ENCODE measurements at regions not wholly inside any gene's neighbourhood (a gene's known extent, or its start where the extent isn't known, plus 50 kb on each side); places are given as distances from the start of the nearest gene placed in this dataset.

DNA sequence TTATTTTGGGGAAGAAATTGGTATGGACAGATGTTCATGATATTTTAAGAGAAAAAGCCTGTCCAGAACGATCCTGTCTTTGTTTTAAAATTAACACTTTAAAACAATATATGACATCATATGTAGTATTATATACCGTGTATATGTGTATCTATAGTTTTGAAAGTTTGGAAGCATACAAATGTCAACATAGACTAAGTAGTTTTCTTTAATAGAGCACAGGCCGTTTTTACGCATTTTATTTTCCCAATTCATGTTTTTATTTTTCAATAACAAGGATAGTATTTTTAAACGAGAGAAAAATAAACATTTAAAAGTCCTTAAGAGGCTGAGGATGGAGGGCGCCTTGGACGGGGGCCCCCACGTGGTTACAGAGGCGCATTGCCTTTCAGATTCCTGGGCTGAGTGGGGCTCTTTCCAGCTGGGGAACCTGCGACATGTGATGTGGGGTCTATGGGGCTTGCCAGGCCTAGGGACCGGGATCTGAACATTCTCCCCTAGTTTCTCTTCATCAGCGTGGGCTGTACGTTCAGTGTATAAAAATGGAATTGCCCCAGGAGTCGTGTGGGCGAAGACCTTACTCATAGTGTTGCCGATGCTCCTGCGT is 127.8 kb upstream of the ZNF746 start (continued):
- TF ChIP-seq, protein P1, sequence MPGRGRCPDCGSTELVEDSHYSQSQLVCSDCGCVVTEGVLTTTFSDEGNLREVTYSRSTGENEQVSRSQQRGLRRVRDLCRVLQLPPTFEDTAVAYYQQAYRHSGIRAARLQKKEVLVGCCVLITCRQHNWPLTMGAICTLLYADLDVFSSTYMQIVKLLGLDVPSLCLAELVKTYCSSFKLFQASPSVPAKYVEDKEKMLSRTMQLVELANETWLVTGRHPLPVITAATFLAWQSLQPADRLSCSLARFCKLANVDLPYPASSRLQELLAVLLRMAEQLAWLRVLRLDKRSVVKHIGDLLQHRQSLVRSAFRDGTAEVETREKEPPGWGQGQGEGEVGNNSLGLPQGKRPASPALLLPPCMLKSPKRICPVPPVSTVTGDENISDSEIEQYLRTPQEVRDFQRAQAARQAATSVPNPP (CRISPR knock-in tag; IDR thresholded peaks at IDR 0.05), result no peak
- TF ChIP-seq ZNF33A (CRISPR knock-in tag; IDR thresholded peaks at IDR 0.05; ENCODE audit: borderline replicate concordance) (0 out of 2 replicates have a peak, but pooled peaks have one; percentile 2), TEAD3 (CRISPR knock-in tag; optimal IDR thresholded peaks at IDR 0.05; ENCODE audit: borderline replicate concordance) (peak; percentile 58), CENPX (CRISPR knock-in tag; IDR thresholded peaks at IDR 0.05) (no peak), ZNF672 (CRISPR knock-in tag; IDR thresholded peaks at IDR 0.05) (no peak), STAG1 (CRISPR knock-in tag; IDR thresholded peaks at IDR 0.05) (peak; percentile 25; the same call in 1 of the 2 replicates), FOSL2 (CRISPR knock-in tag; IDR thresholded peaks at IDR 0.05) (peak; percentile 9; the same call in 1 of the 2 replicates), ZNF12 (CRISPR knock-in tag; IDR thresholded peaks at IDR 0.05) (no peak), ZNF432 (CRISPR knock-in tag; IDR thresholded peaks at IDR 0.05; ENCODE audit: borderline replicate concordance) (no peak), ZNF367 (CRISPR knock-in tag; IDR thresholded peaks at IDR 0.05; ENCODE audit: borderline replicate concordance) (no peak), CBFB (CRISPR knock-in tag; IDR thresholded peaks at IDR 0.05) (no peak), ZNF331 (CRISPR knock-in tag; IDR thresholded peaks at IDR 0.05) (no peak)
- TF ChIP-seq, protein P2, sequence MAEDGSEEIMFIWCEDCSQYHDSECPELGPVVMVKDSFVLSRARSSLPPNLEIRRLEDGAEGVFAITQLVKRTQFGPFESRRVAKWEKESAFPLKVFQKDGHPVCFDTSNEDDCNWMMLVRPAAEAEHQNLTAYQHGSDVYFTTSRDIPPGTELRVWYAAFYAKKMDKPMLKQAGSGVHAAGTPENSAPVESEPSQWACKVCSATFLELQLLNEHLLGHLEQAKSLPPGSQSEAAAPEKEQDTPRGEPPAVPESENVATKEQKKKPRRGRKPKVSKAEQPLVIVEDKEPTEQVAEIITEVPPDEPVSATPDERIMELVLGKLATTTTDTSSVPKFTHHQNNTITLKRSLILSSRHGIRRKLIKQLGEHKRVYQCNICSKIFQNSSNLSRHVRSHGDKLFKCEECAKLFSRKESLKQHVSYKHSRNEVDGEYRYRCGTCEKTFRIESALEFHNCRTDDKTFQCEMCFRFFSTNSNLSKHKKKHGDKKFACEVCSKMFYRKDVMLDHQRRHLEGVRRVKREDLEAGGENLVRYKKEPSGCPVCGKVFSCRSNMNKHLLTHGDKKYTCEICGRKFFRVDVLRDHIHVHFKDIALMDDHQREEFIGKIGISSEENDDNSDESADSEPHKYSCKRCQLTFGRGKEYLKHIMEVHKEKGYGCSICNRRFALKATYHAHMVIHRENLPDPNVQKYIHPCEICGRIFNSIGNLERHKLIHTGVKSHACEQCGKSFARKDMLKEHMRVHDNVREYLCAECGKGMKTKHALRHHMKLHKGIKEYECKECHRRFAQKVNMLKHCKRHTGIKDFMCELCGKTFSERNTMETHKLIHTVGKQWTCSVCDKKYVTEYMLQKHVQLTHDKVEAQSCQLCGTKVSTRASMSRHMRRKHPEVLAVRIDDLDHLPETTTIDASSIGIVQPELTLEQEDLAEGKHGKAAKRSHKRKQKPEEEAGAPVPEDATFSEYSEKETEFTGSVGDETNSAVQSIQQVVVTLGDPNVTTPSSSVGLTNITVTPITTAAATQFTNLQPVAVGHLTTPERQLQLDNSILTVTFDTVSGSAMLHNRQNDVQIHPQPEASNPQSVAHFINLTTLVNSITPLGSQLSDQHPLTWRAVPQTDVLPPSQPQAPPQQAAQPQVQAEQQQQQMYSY (CRISPR knock-in tag; IDR thresholded peaks at IDR 0.05), result no peak
- TF ChIP-seq, protein P3, sequence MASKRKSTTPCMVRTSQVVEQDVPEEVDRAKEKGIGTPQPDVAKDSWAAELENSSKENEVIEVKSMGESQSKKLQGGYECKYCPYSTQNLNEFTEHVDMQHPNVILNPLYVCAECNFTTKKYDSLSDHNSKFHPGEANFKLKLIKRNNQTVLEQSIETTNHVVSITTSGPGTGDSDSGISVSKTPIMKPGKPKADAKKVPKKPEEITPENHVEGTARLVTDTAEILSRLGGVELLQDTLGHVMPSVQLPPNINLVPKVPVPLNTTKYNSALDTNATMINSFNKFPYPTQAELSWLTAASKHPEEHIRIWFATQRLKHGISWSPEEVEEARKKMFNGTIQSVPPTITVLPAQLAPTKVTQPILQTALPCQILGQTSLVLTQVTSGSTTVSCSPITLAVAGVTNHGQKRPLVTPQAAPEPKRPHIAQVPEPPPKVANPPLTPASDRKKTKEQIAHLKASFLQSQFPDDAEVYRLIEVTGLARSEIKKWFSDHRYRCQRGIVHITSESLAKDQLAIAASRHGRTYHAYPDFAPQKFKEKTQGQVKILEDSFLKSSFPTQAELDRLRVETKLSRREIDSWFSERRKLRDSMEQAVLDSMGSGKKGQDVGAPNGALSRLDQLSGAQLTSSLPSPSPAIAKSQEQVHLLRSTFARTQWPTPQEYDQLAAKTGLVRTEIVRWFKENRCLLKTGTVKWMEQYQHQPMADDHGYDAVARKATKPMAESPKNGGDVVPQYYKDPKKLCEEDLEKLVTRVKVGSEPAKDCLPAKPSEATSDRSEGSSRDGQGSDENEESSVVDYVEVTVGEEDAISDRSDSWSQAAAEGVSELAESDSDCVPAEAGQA (IDR thresholded peaks at IDR 0.05; ENCODE audit: low read depth), result no peak
- TF ChIP-seq, protein P3 (CRISPR knock-in tag; IDR thresholded peaks at IDR 0.05; ENCODE audit: borderline replicate concordance), result no peak
- TF ChIP-seq, protein P4, sequence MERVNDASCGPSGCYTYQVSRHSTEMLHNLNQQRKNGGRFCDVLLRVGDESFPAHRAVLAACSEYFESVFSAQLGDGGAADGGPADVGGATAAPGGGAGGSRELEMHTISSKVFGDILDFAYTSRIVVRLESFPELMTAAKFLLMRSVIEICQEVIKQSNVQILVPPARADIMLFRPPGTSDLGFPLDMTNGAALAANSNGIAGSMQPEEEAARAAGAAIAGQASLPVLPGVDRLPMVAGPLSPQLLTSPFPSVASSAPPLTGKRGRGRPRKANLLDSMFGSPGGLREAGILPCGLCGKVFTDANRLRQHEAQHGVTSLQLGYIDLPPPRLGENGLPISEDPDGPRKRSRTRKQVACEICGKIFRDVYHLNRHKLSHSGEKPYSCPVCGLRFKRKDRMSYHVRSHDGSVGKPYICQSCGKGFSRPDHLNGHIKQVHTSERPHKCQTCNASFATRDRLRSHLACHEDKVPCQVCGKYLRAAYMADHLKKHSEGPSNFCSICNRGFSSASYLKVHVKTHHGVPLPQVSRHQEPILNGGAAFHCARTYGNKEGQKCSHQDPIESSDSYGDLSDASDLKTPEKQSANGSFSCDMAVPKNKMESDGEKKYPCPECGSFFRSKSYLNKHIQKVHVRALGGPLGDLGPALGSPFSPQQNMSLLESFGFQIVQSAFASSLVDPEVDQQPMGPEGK (CRISPR knock-in tag; IDR thresholded peaks at IDR 0.05), result peak; percentile 37; the same call in 1 of the 2 replicates
- TF ChIP-seq, protein P5, sequence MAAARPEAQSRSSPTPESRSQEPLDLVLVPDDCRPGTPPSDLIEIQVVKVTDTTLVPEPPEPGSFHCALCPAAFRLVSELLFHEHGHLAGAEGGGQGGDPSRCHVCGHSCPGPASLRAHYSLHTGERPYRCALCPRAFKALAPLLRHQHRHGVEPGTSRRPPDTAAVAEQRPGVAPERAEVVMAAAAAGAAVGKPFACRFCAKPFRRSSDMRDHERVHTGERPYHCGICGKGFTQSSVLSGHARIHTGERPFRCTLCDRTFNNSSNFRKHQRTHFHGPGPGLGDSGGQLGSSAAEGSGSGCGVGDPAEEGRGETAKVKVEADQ (CRISPR knock-in tag; IDR thresholded peaks at IDR 0.05; ENCODE audit: borderline replicate concordance), result no peak

Measured in HepG2 (cell line).